ENCODE measurements at regions not wholly inside any gene's neighbourhood (a gene's known extent, or its start where the extent isn't known, plus 50 kb on each side); places are given as distances from the start of the nearest gene placed in this dataset.

DNA sequence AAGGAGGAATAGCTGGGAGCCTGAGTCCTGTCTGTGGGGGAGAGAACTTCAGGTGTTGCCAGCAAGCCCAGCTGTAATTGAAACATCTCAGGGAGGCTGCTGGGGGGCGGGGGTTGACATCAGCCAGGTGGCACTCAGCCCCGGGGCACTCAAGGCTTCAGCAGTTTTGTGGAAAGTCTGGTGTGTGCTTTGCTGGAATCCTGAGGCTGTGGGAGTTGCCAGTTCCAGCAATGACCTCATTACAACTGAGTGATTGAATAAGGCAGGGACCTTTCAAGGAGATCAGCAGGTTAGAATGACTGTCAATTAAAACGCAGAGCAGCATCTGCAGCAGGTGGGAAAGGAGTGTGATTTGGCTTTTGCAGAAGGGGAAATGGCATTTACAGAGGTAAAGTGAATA lies 75.7 kb downstream of the FAM43A start:
- WGBS (ENCODE audit: low lambda C conversion rate) = 18% methylated on average over 3 of the region's 3 CpGs

DNA sequence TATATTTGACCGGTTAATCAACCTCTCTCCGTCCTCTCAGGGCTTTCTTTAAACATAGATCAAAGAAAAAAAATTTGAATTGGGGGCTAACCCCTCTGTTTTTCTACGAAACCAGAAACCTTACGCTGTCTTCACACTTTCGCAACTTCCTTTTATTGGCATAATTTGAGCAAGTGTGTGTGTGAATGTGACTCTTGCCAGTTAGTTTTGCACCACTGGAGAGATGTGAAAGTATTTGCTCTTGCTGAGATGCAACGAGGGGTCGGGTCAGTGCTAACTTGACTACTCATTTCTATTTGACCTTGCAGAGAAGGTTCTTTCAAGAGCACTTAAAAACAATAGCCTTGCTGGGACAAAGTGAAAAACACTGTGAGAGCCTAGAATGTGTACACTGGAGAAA lies 81.2 kb downstream of the FAM43A start:
- Histone ChIP-seq H2AFZ (ENCODE audit: low read depth) (no peak overlapping the region), H3K4me1 (ENCODE audit: control insufficient read depth in 1 of 2, insufficient read depth in 2 of 2, low read depth in 1 of 2, low read length in 1 of 2) (peaks cover 3 to 9% of the 10 kb centered on the region in 2 experiments; a peak in 3 of 4 replicates), H3F3A (replicated peaks; ENCODE audit: insufficient read depth) (no peaks in the 10 kb centered on the region), H3K9ac (no peak overlapping the region), H3K79me2 (ENCODE audit: insufficient read depth) (no peaks in the 10 kb centered on the region), H3K9me3 (no peaks in the 10 kb centered on the region), H3K27me3 (ENCODE audit: insufficient read depth) (no peaks in the 10 kb centered on the region), H3K36me3 (replicated peaks in 1 of 2; ENCODE audit: control insufficient read depth in 1 of 2, insufficient read depth in 2 of 2, low read length in 1 of 2) (no peaks in the 10 kb centered on the region), H4K20me1 (ENCODE audit: insufficient read depth) (no peaks in the 10 kb centered on the region), H3K4me2 (no peak overlapping the region), H3K4me3 (ENCODE audit: low read depth in 2 of 2, low read length in 1 of 2) (no peak overlapping the region), H3K27ac (ENCODE audit: low read depth in 2 of 2, low read length in 1 of 2) (no peak overlapping the region), H3K9me2 (no peaks in the 10 kb centered on the region)
- TF ChIP-seq MEF2A (IDR thresholded peaks at IDR 0.05; ENCODE audit: borderline replicate concordance, low read depth) (no peak), ELF1 (IDR thresholded peaks at IDR 0.05) (no peak), MXI1 (IDR thresholded peaks at IDR 0.05; ENCODE audit: low read depth, low read length) (no peak), FOXM1 (IDR thresholded peaks at IDR 0.05; ENCODE audit: low read depth) (no peak)
- TF ChIP-seq, protein P1, sequence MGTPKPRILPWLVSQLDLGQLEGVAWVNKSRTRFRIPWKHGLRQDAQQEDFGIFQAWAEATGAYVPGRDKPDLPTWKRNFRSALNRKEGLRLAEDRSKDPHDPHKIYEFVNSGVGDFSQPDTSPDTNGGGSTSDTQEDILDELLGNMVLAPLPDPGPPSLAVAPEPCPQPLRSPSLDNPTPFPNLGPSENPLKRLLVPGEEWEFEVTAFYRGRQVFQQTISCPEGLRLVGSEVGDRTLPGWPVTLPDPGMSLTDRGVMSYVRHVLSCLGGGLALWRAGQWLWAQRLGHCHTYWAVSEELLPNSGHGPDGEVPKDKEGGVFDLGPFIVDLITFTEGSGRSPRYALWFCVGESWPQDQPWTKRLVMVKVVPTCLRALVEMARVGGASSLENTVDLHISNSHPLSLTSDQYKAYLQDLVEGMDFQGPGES (IDR thresholded peaks at IDR 0.05; ENCODE audit: low read depth, low read length) = no peak
- TF ChIP-seq, protein P2, sequence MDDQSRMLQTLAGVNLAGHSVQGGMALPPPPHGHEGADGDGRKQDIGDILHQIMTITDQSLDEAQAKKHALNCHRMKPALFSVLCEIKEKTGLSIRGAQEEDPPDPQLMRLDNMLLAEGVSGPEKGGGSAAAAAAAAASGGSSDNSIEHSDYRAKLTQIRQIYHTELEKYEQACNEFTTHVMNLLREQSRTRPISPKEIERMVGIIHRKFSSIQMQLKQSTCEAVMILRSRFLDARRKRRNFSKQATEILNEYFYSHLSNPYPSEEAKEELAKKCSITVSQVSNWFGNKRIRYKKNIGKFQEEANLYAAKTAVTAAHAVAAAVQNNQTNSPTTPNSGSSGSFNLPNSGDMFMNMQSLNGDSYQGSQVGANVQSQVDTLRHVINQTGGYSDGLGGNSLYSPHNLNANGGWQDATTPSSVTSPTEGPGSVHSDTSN (IDR thresholded peaks at IDR 0.05) = no peak
- ChIA-PET CTCF (interaction anchor here (1.0 to 1.4 kb wide), 2 partner anchors 10 to 95 kb away, joined by 3 read pairs; partner anchors contain the start of gene LSG1), POLR2A (no interaction called here)
- no peak for DNase-seq
- WGBS (ENCODE audit: low lambda C conversion rate) = 72% methylated on average over 7 of the region's 7 CpGs

More for the DNA sequence above, 75.7 kb downstream of the FAM43A start:
- H3K4me2 ChIP-seq = no peak overlapping the region
- H3K27me3 ChIP-seq (ENCODE audit: insufficient read depth) = peaks cover 10% of the 10 kb centered on the region; the same call in 1 of the 2 replicates
- H3F3A ChIP-seq (replicated peaks; ENCODE audit: insufficient read depth) = no peaks in the 10 kb centered on the region
- H3K4me1 ChIP-seq (ENCODE audit: control insufficient read depth in 1 of 2, insufficient read depth in 2 of 2, low read depth in 1 of 2, low read length in 1 of 2) = peaks cover 0 to 26% of the 10 kb centered on the region in 2 experiments; a peak in 2 of 4 replicates
- DNase-seq = no peak
- H2AFZ ChIP-seq (ENCODE audit: low read depth) = no peak overlapping the region
- CTCF ChIA-PET = no interaction called here
- H3K79me2 ChIP-seq (ENCODE audit: insufficient read depth) = no peaks in the 10 kb centered on the region
- TF ChIP-seq FOXJ3 (CRISPR knock-in tag; IDR thresholded peaks at IDR 0.05) = no peak
- no peak for TF ChIP-seq FOSL2 (IDR thresholded peaks at IDR 0.05; ENCODE audit: borderline replicate concordance, low read depth)
- TF ChIP-seq YY1 (IDR thresholded peaks at IDR 0.05; ENCODE audit: low read depth) = no peak
- no peak for TF ChIP-seq EP300 (IDR thresholded peaks at IDR 0.05; ENCODE audit: borderline replicate concordance in 1 of 2, low read depth in 1 of 2, low read length in 1 of 2)
- TF ChIP-seq SMC3 (IDR thresholded peaks at IDR 0.05; ENCODE audit: low read depth, low read length) = no peak
- no peak overlapping the region for H3K4me3 ChIP-seq (ENCODE audit: low read depth in 2 of 2, low read length in 1 of 2)
- POLR2A ChIA-PET = no interaction called here
- no peak overlapping the region for H3K9ac ChIP-seq
- H3K36me3 ChIP-seq (replicated peaks in 1 of 2; ENCODE audit: control insufficient read depth in 1 of 2, insufficient read depth in 2 of 2, low read length in 1 of 2) = no peaks in the 10 kb centered on the region
- H4K20me1 ChIP-seq (ENCODE audit: insufficient read depth) = no peaks in the 10 kb centered on the region
- no peak overlapping the region for H3K27ac ChIP-seq (ENCODE audit: low read depth in 2 of 2, low read length in 1 of 2)
- H3K9me3 ChIP-seq = no peaks in the 10 kb centered on the region
- no peaks in the 10 kb centered on the region for H3K9me2 ChIP-seq
